ENCODE measurements at regions not wholly inside any gene's neighbourhood (a gene's known extent, or its start where the extent isn't known, plus 50 kb on each side); places are given as distances from the start of the nearest gene placed in this dataset.
"Not testable (repeated sequence)": the region's sequence is repeated elsewhere in the genome, so short reads cannot be mapped to it uniquely, and the experiment has no call there.

DNA sequence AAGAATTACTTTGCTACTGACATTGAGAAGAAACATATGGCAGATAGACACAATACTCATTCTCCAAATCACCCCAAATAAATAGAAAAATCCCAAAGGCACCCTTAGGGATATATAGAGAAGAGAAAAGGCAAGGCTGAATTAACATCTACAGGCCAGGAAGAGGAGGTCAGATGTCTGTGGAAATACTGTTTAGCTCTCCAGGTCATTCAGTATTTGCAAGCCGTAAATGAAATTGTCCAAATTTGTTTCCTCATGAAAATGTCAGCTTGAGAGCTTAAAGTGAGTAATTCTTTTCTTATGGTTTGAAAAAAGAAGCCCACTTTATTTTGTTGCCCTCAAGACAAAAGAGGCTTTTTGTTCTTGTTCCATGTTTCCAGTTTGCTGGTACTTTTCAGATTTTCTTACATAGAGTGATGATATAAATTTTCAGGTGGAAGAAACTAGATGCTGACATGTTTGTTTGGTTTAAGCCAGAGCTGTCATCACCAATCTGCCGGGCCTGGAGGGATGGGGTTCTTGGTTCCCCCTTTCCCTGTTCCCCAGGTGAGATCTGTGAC, 189.0 kb downstream of the MAP2K4 start:
- Histone ChIP-seq H3K4me1 (ENCODE audit: control insufficient read depth, extremely low read depth, insufficient read depth, low read length) (no peaks in the 10 kb centered on the region), H4K20me1 (ENCODE audit: control insufficient read depth, extremely low read depth, insufficient read depth, low read length) (no peaks in the 10 kb centered on the region), H3K27me3 (ENCODE audit: control insufficient read depth, extremely low read depth, insufficient read depth, low read length) (no peaks in the 10 kb centered on the region), H3K36me3 (ENCODE audit: control insufficient read depth in 2 of 2, extremely low read depth in 1 of 2, insufficient read depth in 2 of 2, low read length in 2 of 2) (no peaks in the 10 kb centered on the region), H2AFZ (ENCODE audit: control insufficient read depth, low read length) (no peak overlapping the region), H3K9ac (ENCODE audit: control insufficient read depth, extremely low read depth, insufficient read depth, low read length) (no peak overlapping the region), H3K4me3 (ENCODE audit: control insufficient read depth in 2 of 3, extremely low read depth in 1 of 3, insufficient read depth in 2 of 3, low read depth in 1 of 3, low read length in 3 of 3) (no peak overlapping the region), H3K27ac (ENCODE audit: control insufficient read depth, insufficient read depth, low read length) (no peak overlapping the region), H3K4me2 (ENCODE audit: control insufficient read depth, extremely low read depth, insufficient read depth, low read depth, low read length) (no peak overlapping the region), H3K79me2 (ENCODE audit: control insufficient read depth, insufficient read depth, low read length) (no peaks in the 10 kb centered on the region), H3K9me3 (ENCODE audit: control insufficient read depth, low read depth, low read length) (no peaks in the 10 kb centered on the region), H3K9me1 (ENCODE audit: control insufficient read depth, extremely low read depth, insufficient read depth, low read length) (no peaks in the 10 kb centered on the region)
- TF ChIP-seq CTCF (optimal IDR thresholded peaks at IDR 0.05 in 1 of 3, IDR thresholded peaks at IDR 0.05 in 1 of 3, conservative IDR thresholded peaks at IDR 0.05 in 1 of 3; ENCODE audit: extremely low read depth in 1 of 3, insufficient read depth in 2 of 3, low read length in 3 of 3) (no peak), EZH2 (IDR thresholded peaks at IDR 0.05; ENCODE audit: low read length) (no peak)
- FAIRE-seq (no peak), DNase-seq (ENCODE audit: low read depth, low spot score) (no peak)
- dilution Hi-C loops (cut with MboI; ENCODE audit: extremely low pct_ligation_motif_present, low sequenced_read_pairs): no loop called here

DNA sequence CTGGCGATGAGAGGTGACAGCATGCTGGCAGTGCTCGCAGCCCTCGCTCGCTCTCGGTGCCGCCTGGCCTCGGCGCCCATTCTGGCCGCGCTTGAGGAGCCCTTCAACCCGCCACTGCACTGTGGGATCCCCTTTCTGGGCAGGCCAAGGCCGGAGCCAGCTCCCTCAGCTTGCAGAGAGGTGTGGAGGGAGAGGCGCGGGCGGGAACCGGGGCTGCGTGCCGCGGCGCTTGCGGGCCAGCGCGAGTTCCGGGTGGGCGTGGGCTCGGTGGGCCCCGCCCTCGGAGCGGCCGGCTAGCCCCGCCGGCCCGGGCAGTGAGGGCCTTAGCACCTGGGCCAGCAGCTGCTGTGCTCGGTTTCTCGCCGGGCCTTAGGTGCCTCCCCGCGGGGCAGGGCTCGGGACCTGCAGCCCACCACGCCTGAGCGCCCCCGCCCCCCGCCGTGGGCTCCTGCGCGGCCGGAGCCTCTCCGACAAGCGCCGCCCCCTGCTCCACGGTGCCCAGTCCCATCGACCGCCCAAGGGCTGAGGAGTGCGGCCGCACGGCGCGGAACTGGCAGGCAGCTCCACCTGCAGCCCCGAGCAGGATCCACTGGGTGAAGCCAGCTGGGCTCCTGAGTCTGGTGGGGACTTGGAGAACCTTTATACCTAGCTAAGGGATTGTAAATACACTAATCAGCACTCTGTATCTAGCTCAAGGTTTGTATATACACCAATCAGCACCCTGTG, 200.2 kb downstream of the MAP2K4 start:
- H3K4me2 ChIP-seq (ENCODE audit: control insufficient read depth, extremely low read depth, insufficient read depth, low read depth, low read length); H3K9me3 ChIP-seq (ENCODE audit: control insufficient read depth, low read depth, low read length); FAIRE-seq; DNase-seq (ENCODE audit: low read depth, low spot score); H3K9ac ChIP-seq (ENCODE audit: control insufficient read depth, extremely low read depth, insufficient read depth, low read length); dilution Hi-C loops (cut with MboI; ENCODE audit: extremely low pct_ligation_motif_present, low sequenced_read_pairs); H3K4me1 ChIP-seq (ENCODE audit: control insufficient read depth, extremely low read depth, insufficient read depth, low read length); H3K4me3 ChIP-seq (ENCODE audit: control insufficient read depth in 2 of 3, extremely low read depth in 1 of 3, insufficient read depth in 2 of 3, low read depth in 1 of 3, low read length in 3 of 3); H3K79me2 ChIP-seq (ENCODE audit: control insufficient read depth, insufficient read depth, low read length); H4K20me1 ChIP-seq (ENCODE audit: control insufficient read depth, extremely low read depth, insufficient read depth, low read length); H3K9me1 ChIP-seq (ENCODE audit: control insufficient read depth, extremely low read depth, insufficient read depth, low read length); H3K27ac ChIP-seq (ENCODE audit: control insufficient read depth, insufficient read depth, low read length); H3K36me3 ChIP-seq (ENCODE audit: control insufficient read depth in 2 of 2, extremely low read depth in 1 of 2, insufficient read depth in 2 of 2, low read length in 2 of 2); H3K27me3 ChIP-seq (ENCODE audit: control insufficient read depth, extremely low read depth, insufficient read depth, low read length); H2AFZ ChIP-seq (ENCODE audit: control insufficient read depth, low read length): not testable (repeated sequence)

- H3K27me3 ChIP-seq (ENCODE audit: control insufficient read depth, extremely low read depth, insufficient read depth, low read length): no peaks in the 10 kb centered on the region
- H3K4me2 ChIP-seq (ENCODE audit: control insufficient read depth, extremely low read depth, insufficient read depth, low read depth, low read length): no peak overlapping the region
- H3K79me2 ChIP-seq (ENCODE audit: control insufficient read depth, insufficient read depth, low read length): no peaks in the 10 kb centered on the region
- no peak overlapping the region for H3K4me3 ChIP-seq (ENCODE audit: control insufficient read depth in 2 of 3, extremely low read depth in 1 of 3, insufficient read depth in 2 of 3, low read depth in 1 of 3, low read length in 3 of 3)
- H3K4me1 ChIP-seq (ENCODE audit: control insufficient read depth, extremely low read depth, insufficient read depth, low read length): no peaks in the 10 kb centered on the region
- no peak overlapping the region for H3K27ac ChIP-seq (ENCODE audit: control insufficient read depth, insufficient read depth, low read length)
- no peak for TF ChIP-seq CTCF (optimal IDR thresholded peaks at IDR 0.05 in 1 of 3, IDR thresholded peaks at IDR 0.05 in 1 of 3, conservative IDR thresholded peaks at IDR 0.05 in 1 of 3; ENCODE audit: extremely low read depth in 1 of 3, insufficient read depth in 2 of 3, low read length in 3 of 3)
- no peak for TF ChIP-seq EZH2 (IDR thresholded peaks at IDR 0.05; ENCODE audit: low read length)
- H3K9me1 ChIP-seq (ENCODE audit: control insufficient read depth, extremely low read depth, insufficient read depth, low read length): no peaks in the 10 kb centered on the region
- H3K9me3 ChIP-seq (ENCODE audit: control insufficient read depth, low read depth, low read length): no peaks in the 10 kb centered on the region
- no peak overlapping the region for H3K9ac ChIP-seq (ENCODE audit: control insufficient read depth, extremely low read depth, insufficient read depth, low read length)
- no peaks in the 10 kb centered on the region for H4K20me1 ChIP-seq (ENCODE audit: control insufficient read depth, extremely low read depth, insufficient read depth, low read length)
- no peak overlapping the region for H2AFZ ChIP-seq (ENCODE audit: control insufficient read depth, low read length)
- FAIRE-seq: no peak
- no peaks in the 10 kb centered on the region for H3K36me3 ChIP-seq (ENCODE audit: control insufficient read depth in 2 of 2, extremely low read depth in 1 of 2, insufficient read depth in 2 of 2, low read length in 2 of 2)
- DNase-seq (ENCODE audit: low read depth, low spot score): no peak
- dilution Hi-C loops (cut with MboI; ENCODE audit: extremely low pct_ligation_motif_present, low sequenced_read_pairs): no loop called here
Observed at GRCh38 chr17:12222392-12222791, 201.7 kb downstream of the MAP2K4 start.
